ENCODE measurements at regions not wholly inside any gene's neighbourhood (a gene's known extent, or its start where the extent isn't known, plus 50 kb on each side); places are given as distances from the start of the nearest gene placed in this dataset.

GRCh38 chr20:12063106-12063684 lies 145.5 kb downstream of the BTBD3 start:
- in situ Hi-C loops (cut with HindIII; ENCODE audit: low pct_unique_long_range_greater_than_20kb, low sequenced_read_pairs), result no loop called here
- no peak for TF ChIP-seq JUND (IDR thresholded peaks at IDR 0.05; ENCODE audit: low read depth)
- no peak for DNase-seq (ENCODE audit: low read depth in 1 of 2, low spot score in 1 of 2)

- in situ Hi-C loops (cut with HindIII; ENCODE audit: low pct_unique_long_range_greater_than_20kb, low sequenced_read_pairs), result no loop called here
- TF ChIP-seq JUND (IDR thresholded peaks at IDR 0.05; ENCODE audit: low read depth), result no peak
- DNase-seq (ENCODE audit: low read depth in 1 of 2, low spot score in 1 of 2), result no peak
Observed at GRCh38 chr20:12064540-12064939, 146.8 kb downstream of the BTBD3 start.

GRCh38 chr20:12067686-12068085 lies 150.0 kb downstream of the BTBD3 start:
- TF ChIP-seq JUND (IDR thresholded peaks at IDR 0.05; ENCODE audit: low read depth), result no peak
- in situ Hi-C loops (cut with HindIII; ENCODE audit: low pct_unique_long_range_greater_than_20kb, low sequenced_read_pairs), result no loop called here
- no peak for DNase-seq (ENCODE audit: low read depth in 1 of 2, low spot score in 1 of 2)

- DNase-seq (ENCODE audit: low read depth in 1 of 2, low spot score in 1 of 2), result no peak
- no peak for TF ChIP-seq JUND (IDR thresholded peaks at IDR 0.05; ENCODE audit: low read depth)
- in situ Hi-C loops (cut with HindIII; ENCODE audit: low pct_unique_long_range_greater_than_20kb, low sequenced_read_pairs), result no loop called here
Observed at GRCh38 chr20:12068121-12068520, 150.4 kb downstream of the BTBD3 start.

- no peak for TF ChIP-seq JUND (IDR thresholded peaks at IDR 0.05; ENCODE audit: low read depth)
- in situ Hi-C loops (cut with HindIII; ENCODE audit: low pct_unique_long_range_greater_than_20kb, low sequenced_read_pairs), result no loop called here
Observed at GRCh38 chr20:12069181-12069580, 151.5 kb downstream of the BTBD3 start.

GRCh38 chr20:12072221-12072953 lies 154.7 kb downstream of the BTBD3 start:
- TF ChIP-seq JUND (IDR thresholded peaks at IDR 0.05; ENCODE audit: low read depth), result no peak
- DNase-seq (ENCODE audit: low read depth in 1 of 2, low spot score in 1 of 2), result no peak
- in situ Hi-C loops (cut with HindIII; ENCODE audit: low pct_unique_long_range_greater_than_20kb, low sequenced_read_pairs), result no loop called here

More at GRCh38 chr20:12069181-12069580, 151.5 kb downstream of the BTBD3 start:
- DNase-seq (ENCODE audit: low read depth in 1 of 2, low spot score in 1 of 2), result no peak

- in situ Hi-C loops (cut with HindIII; ENCODE audit: low pct_unique_long_range_greater_than_20kb, low sequenced_read_pairs), result no loop called here
- DNase-seq (ENCODE audit: low read depth in 1 of 2, low spot score in 1 of 2), result no peak
- TF ChIP-seq JUND (IDR thresholded peaks at IDR 0.05; ENCODE audit: low read depth), result no peak
Observed at GRCh38 chr20:12072954-12073264, 155.2 kb downstream of the BTBD3 start.

GRCh38 chr20:12074111-12074655 lies 156.5 kb downstream of the BTBD3 start:
- no peak for TF ChIP-seq JUND (IDR thresholded peaks at IDR 0.05; ENCODE audit: low read depth)
- in situ Hi-C loops (cut with HindIII; ENCODE audit: low pct_unique_long_range_greater_than_20kb, low sequenced_read_pairs), result no loop called here
- DNase-seq (ENCODE audit: low read depth in 1 of 2, low spot score in 1 of 2), result no peak

- in situ Hi-C loops (cut with HindIII; ENCODE audit: low pct_unique_long_range_greater_than_20kb, low sequenced_read_pairs), result no loop called here
- DNase-seq (ENCODE audit: low read depth in 1 of 2, low spot score in 1 of 2), result no peak
- TF ChIP-seq JUND (IDR thresholded peaks at IDR 0.05; ENCODE audit: low read depth), result no peak
Observed at GRCh38 chr20:12076200-12076599, 158.5 kb downstream of the BTBD3 start.

GRCh38 chr20:12077875-12078274 lies 160.2 kb downstream of the BTBD3 start:
- in situ Hi-C loops (cut with HindIII; ENCODE audit: low pct_unique_long_range_greater_than_20kb, low sequenced_read_pairs), result no loop called here

GRCh38 chr20:12079490-12079889 lies 161.8 kb downstream of the BTBD3 start:
- in situ Hi-C loops (cut with HindIII; ENCODE audit: low pct_unique_long_range_greater_than_20kb, low sequenced_read_pairs), result no loop called here
- TF ChIP-seq JUND (IDR thresholded peaks at IDR 0.05; ENCODE audit: low read depth), result no peak
- no peak for DNase-seq (ENCODE audit: low read depth in 1 of 2, low spot score in 1 of 2)

More at GRCh38 chr20:12077875-12078274, 160.2 kb downstream of the BTBD3 start:
- no peak for TF ChIP-seq JUND (IDR thresholded peaks at IDR 0.05; ENCODE audit: low read depth)
- no peak for DNase-seq (ENCODE audit: low read depth in 1 of 2, low spot score in 1 of 2)

GRCh38 chr20:12083269-12083668 lies 165.6 kb downstream of the BTBD3 start:
- no peak for TF ChIP-seq JUND (IDR thresholded peaks at IDR 0.05; ENCODE audit: low read depth)
- no peak for DNase-seq (ENCODE audit: low read depth in 1 of 2, low spot score in 1 of 2)
- in situ Hi-C loops (cut with HindIII; ENCODE audit: low pct_unique_long_range_greater_than_20kb, low sequenced_read_pairs), result no loop called here

GRCh38 chr20:12084482-12084881 lies 166.8 kb downstream of the BTBD3 start:
- in situ Hi-C loops (cut with HindIII; ENCODE audit: low pct_unique_long_range_greater_than_20kb, low sequenced_read_pairs), result no loop called here
- DNase-seq (ENCODE audit: low read depth in 1 of 2, low spot score in 1 of 2), result no peak
- no peak for TF ChIP-seq JUND (IDR thresholded peaks at IDR 0.05; ENCODE audit: low read depth)
